HG03066 (cell line): ENCODE measurements at regions not wholly inside any gene's neighbourhood (a gene's known extent, or its start where the extent isn't known, plus 50 kb on each side); places are given as distances from the start of the nearest gene placed in this dataset.

Experiments used
- ATAC-seq: cut with Tn5 transposase; IDR thresholded peaks from one replicate; pipeline ENCODE4 v1.9.1; 2021; ENCODE audit warnings: low read depth; ENCODE audit not compliant: unreplicated experiment

- ATAC-seq, result no peak
These were observed 456.2 kb upstream of the TCF4 start for GRCh38 chr18:56044239-56044638.

DNA sequence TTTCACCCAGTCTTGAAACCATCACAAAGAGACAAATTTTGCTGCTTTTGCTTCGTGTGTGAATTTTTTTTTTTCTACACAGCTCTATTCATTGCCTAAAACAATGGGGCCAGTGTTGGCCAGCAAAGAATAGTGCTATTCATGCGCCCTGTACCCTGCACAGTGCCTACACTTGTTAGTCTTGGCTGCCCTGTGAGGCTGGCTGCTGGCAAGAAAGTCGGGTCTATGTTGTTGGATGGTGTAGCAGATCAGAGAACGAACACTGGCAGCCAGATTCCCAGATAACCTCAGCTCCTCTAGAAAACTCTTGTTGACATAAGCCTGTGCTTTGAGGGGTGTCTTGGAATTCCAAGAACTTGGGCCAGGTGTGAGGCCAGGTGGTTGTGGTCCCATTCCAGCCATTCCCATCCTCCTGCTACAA, 455.7 kb upstream of the TCF4 start:
- ATAC-seq, result no peak

DNA sequence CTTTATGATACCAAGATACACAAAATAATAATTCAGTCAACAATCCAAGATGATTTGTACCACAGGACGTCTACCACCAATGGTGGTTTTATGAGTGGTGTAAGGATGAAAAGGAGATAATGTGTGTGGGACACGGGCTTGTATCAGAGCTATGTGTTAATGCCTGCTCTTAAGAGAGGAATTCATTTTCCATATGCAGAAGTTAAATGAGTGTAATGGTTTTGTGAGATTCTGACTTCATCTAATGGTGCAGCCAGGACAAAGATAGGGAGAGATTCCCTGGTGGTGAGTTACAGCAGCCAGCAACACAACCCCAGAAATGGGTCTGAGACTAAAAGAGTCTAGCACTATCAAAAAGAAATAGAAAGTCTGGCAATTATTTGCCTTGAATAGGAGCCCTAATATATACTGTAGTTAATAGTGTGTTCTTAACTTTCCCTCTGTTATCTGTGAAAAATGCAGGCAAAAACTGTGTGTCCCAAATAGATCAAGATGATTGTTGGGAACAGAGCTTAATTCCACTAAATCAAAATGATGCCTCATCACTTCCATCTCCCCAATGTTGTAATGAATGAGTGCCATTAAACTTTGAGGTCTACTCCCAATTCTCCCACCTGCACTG, 455.0 kb upstream of the TCF4 start:
- ATAC-seq, result no peak

GRCh38 chr18:56038171-56039030, 450.4 kb upstream of the TCF4 start:
- no peak for ATAC-seq

GRCh38 chr18:56036741-56037140, 448.7 kb upstream of the TCF4 start:
- no peak for ATAC-seq

DNA sequence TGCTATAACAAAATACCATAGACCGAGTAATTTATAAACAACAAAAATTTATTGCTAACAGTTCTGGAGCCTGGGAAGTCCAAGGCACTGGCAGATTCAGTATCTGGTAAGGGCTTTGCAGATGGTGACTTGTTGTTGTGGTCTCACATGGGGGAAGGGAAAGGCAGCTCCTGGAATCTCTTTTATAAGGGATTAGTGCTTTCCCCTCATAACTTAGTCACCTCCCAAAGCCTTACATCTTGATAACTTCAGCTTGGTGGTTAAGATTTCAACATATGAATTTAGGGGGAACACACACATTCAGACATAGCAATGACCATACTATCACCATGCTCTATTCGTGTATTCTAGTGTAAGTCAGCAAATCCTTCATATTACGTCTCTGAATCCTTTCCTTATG, 447.6 kb upstream of the TCF4 start:
- ATAC-seq, result no peak

DNA sequence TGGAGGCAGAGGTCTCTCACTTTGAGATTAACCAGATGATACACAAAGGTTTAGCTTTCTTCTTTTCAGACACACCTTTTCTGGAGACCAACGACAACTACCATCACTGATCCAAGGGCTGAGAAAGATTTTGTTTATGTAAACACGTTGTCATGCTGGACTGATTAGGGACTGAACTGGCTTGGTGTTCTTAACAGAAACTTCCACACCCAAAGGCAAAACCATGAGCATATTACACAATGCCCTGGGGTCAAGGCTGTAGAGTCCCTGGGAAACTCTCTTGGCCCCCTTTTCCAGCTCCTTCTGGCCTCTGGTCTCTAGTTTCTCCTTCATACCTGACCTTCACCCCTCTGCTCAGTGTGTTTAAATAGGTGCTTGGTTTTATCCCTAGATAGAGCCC, 447.0 kb upstream of the TCF4 start:
- ATAC-seq, result no peak

DNA sequence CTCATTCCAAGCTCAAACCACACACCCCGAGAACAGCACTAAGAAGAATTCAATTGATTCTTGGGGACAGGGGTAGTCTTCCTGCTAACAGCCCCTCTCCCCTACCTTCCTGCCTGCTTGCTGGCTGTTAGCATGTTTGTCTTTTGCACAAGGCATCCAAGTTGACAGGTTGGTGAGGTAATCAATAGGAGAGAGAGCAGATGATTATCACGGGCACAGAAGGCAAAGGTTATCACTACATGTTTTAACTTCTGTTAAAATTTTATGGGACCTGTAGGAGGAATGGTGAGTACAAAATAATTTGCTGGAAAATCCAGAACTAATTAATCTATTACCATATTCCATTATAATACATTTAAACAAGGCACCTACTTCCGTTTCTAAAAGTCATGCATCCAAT, 442.1 kb upstream of the TCF4 start:
- ATAC-seq, result no peak

DNA sequence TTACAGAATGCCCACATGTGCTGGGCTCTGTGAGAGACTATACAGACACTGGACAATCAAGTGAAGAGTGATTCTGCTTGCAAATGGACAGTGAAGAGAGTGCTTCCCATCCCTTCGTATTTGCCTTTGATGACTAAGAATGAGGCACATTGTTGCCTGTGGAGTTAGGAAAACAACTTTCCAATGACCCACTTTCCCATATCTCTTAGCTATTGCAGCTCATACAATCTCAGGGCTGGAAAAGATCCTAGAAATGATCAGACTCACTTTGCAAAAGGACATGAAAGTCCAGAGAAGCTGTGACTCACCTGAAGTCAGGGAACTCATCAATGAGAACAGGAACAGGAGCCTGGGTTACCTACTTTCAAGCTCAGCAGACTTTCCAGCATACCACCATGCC, 440.5 kb upstream of the TCF4 start:
- ATAC-seq, result no peak

GRCh38 chr18:56026509-56026908, 438.5 kb upstream of the TCF4 start:
- ATAC-seq, result no peak

GRCh38 chr18:56021809-56022195, 433.8 kb upstream of the TCF4 start:
- ATAC-seq, result no peak

GRCh38 chr18:56021136-56021808, 433.3 kb upstream of the TCF4 start:
- ATAC-seq, result no peak

GRCh38 chr18:56019908-56020307, 431.9 kb upstream of the TCF4 start:
- no peak for ATAC-seq

DNA sequence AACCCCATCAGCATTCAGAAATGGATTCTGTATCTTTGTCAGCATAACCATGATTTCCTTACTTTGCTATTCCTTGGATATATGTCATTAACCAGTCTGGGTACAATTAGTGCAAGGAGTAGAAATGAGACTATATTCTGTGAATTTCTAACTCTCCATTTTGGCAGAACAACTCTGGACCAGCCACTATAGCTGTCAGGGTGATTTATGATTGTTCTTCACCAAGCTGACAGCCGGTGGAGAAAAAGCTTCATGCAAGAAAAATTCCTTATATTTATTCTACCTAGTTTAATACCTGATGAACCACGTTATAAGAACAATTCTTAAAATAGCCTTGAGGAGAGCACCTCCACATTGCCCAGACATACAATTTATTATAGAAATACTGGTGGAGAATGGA, 431.2 kb upstream of the TCF4 start:
- no peak for ATAC-seq

DNA sequence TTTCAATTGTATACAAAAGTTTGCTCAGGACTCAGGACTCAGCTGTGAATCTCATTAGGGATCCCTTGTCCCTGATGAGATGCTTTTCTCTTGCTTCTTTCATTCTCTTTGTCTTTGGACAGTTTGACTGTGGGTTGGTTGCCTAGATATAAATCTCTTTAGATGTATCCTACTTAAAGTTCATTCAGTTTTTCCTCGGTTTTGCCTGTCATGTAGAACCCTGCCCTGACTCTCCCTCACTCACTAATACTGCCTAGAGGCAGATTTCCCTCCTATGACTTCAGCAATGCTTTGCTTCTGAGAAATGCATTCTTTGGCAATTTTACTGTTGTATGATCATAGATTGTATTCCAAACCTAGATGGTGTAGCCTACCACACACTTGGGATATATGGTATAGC, 421.4 kb upstream of the TCF4 start:
- ATAC-seq, result no peak

DNA sequence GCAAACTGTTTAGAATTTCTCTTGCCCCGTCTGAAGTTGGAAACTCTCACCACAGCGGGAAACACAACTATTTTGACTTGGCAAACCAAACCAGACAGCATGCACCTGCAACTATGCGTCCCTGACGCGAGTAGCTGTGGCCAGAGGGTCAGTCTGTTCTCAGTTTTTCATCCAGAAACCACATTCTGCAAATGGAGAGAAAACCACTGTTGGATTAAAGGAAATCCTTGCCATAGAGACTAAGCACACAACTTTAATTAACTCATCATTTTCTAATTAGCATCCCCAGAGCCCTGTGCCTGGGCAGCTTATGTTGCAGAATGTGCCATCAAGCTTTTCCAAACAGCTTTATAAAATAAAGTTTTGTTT, 415.7 kb upstream of the TCF4 start:
- ATAC-seq, result no peak

DNA sequence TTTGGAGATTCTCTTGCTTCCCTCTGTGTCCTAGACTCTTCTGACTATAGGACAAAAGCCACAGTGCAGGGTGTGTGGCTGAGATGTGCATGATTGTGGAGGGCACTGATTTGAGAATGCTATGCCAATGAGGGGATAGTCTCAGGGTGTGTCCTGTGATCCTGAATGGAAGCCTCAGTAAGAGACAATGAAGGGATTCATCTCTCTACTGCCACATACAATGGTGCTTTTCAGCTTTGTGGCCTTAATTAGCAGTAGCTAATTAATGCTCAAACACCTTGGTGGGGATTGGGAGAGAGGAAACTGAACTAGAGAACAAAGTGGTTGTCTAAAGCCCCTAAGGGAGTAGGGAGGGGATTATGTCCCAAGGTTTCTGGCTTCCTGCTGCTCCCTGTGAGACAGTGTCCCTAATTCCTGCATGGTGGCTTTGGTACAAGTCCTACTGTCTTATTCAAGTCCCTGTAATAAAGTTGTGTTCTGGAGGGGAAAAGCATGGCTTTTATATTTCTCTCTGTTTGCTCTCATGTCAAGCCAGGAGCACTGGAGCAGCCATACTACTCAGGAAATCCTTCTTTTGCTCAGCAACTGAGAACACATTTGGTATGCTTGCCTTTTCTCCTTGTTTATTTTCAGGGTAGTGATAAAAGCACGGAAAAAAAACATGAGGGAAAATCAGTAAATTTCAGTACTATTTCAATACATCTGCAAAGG, 415.2 kb upstream of the TCF4 start:
- ATAC-seq, result no peak

- no peak for ATAC-seq
These were observed 413.6 kb upstream of the TCF4 start for GRCh38 chr18:56001576-56001975.

GRCh38 chr18:56000041-56000440, 412.0 kb upstream of the TCF4 start:
- no peak for ATAC-seq

GRCh38 chr18:55999641-56000040, 411.6 kb upstream of the TCF4 start:
- no peak for ATAC-seq

DNA sequence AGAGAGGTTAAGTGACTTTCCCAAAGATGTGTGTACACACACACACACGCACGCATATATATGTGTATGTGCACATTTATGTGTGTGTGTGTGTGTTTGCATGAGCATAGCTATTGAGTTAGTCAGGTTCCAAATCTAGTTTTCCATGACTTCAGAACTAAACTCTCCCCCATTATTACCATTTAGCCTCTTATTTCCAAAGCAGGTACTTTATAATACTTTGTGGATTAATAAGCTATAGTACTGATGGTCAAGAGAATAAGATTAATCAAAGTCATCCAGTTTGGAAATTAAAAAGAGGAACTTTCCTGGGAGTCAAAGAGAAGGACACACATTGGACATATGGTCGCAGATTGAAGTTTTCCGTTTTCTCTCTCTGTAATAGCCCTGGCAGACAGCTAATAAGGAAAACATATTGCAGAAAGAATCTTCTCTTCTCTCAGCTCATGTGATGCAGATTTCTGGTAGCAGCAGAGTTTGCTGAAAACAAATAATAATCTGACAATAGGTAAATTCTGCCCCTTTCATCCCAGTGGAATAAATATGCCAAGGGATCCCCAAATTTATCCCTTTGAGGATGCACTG, 410.9 kb upstream of the TCF4 start:
- ATAC-seq, result no peak
